GM19452 (cell line): ENCODE measurements at regions not wholly inside any gene's neighbourhood (a gene's known extent, or its start where the extent isn't known, plus 50 kb on each side); places are given as distances from the start of the nearest gene placed in this dataset.

ENCODE experiments used
- ATAC-seq: cut with Tn5 transposase; IDR thresholded peaks from one replicate; pipeline ENCODE4 v1.9.1; 2021; ENCODE audit not compliant: unreplicated experiment

DNA sequence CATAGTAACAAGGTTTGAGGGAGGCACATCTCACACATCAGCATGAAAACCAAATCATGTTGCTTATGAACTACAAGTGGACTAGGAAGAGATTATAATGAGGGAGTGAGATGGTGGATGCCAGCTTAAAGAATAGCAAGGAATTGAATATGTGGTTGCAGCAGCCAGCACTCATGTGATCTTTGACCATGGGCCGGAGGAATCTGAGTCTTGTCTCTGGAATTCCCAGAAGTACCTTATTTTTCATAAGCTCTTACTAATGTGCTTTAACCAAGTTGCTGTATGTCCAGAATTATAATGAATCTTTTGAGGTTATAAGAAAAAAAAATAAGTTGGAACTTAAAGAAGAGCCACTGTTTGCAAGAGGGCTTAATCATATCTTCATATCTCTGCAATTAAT lies 97.0 kb downstream of the DISP1 start:
- ATAC-seq: no peak

- no peak for ATAC-seq
Observed at GRCh38 chr1:222912730-222913129, 97.9 kb downstream of the DISP1 start.

GRCh38 chr1:222914861-222915632 lies 100.2 kb downstream of the DISP1 start:
- no peak for ATAC-seq

DNA sequence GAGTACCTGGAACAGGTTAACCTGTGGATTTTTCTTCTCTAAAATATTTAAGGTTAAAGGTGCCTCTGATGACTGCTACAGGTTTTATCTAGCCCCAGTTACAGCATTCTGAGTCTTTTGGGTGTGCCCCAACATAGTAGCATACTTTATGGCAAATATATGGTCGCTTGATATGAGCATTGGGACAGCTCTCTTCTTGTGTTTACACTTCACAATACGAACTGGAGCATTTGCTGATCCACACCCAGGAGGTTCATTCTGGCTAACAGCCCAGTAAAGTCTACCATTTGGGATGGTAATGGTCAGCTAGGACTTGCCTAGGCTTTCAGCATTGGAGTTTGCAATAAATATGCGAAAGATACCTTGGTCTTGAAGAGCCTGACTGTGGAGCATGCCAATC lies 101.3 kb downstream of the DISP1 start:
- no peak for ATAC-seq

DNA sequence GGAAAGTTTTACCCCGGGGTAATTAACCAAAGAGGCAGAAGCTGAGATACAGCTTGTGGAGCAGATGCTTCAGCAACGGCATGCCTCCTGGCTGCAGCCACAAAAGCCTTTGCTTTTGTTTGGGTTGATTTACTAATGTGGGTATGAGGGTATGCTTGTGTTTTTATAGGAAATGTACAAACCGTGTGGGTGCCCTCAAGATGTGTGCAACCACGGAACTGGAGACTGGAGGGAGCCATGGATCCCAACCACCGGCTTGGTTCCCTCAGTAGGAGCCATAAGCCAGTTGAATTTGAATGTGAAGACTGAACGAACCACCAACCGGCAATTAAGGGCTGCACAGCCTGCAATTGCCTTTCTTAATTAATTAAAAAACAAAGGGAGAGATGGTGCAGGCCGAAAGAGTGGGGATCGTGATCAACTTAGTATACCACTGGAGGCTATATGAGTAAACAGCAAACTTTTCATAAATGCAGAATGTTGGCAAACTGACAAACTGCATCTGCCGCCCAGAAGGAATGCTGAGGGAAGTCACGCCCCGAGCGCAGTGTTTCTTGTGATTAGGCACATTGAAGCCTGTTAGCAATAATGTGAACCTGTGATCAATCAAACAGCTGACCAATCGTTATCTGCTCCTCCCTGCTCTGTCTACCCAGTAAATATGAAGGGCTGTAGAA lies 104.1 kb downstream of the DISP1 start:
- no peak for ATAC-seq

GRCh38 chr1:222919478-222919865 lies 104.6 kb downstream of the DISP1 start:
- no peak for ATAC-seq

DNA sequence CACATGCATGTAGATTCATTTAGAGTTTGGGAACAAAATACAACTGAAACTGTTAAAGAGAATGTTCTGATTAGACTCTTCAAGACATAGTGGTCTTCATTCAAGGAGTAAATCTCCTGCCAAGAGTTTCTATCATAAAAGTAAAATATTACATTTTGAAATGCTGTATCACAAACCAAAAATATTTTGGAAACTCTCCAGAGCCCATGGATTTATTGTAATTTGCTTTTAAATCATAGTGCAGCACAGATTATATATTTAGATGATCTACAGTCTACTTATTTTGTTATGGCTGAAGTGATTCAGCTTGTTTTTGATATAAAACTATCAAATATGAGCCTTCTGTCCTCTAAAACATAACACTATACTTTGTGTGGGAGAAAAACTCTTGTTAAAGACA lies 105.3 kb downstream of the DISP1 start:
- ATAC-seq: no peak

GRCh38 chr1:222921945-222922344 lies 107.1 kb downstream of the DISP1 start:
- no peak for ATAC-seq

- ATAC-seq: no peak
Observed at GRCh38 chr1:222923506-222923905, 108.7 kb downstream of the DISP1 start.

DNA sequence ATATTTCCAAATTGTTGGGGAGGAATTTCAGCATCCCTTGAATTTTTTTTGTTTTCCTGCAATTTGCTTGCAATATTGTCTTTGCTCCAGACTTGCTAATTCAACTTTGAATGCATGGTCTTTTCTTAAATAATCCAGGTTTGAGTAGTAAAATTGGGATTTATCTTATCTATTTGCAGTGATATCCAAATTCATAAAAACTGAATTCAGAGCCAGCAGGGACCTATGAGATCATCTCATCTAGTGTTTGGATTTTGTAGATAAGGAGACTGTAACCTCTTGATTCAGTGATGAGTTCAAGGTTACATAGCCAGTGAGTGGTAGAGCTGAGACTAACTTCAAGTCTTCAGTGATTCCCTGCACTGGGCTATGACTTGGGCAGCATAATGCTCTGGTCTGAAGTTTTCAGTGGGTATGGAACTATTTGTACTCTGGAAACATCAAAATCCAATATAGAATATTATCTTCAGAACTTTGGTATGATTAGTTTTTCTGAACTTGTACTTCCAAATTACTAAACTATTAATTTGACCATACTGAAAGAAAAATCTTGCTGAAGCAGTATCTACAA lies 109.4 kb downstream of the DISP1 start:
- no peak for ATAC-seq

DNA sequence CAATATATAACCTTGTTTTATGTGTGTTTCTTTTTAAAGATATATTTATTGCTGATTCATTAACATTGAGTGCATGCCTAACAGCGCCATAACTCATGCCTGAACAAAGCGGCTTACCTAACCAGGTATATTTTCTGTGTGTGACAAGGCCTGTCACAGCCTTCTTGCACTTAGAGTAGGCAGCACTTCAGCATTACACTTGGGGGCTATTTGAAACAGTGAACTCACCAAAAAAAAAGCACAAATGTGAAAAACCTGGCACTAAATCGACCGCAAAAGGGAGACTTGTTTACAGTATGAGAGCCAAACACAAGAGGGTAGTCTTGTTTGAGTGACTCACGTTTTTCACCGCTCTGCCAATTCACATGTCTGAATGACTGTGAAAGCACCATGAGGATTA lies 111.7 kb downstream of the DISP1 start:
- no peak for ATAC-seq

DNA sequence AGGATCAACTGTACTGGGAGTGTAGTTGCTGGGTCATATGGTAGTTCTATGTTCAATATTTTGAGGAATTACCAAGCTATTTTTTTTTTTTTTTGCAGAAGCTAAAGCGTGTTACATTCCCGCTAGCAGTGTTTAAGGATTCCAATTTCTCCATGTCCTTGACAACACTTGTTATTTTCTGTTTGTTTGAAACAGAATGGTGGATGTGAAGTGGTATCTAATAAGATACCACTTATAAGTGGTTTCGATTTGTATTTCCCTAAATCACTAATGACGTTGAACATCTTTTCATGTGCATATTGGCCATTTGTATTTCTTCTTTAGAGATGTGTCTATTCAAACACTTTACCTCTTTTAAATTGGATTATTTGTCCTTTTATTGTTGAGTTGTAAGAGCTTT lies 112.2 kb downstream of the DISP1 start:
- ATAC-seq: no peak

- ATAC-seq: no peak
Observed at GRCh38 chr1:222928212-222928611, 113.4 kb downstream of the DISP1 start.

- ATAC-seq: no peak
Observed at GRCh38 chr1:222930070-222930469, 115.2 kb downstream of the DISP1 start.

GRCh38 chr1:222931023-222931422 lies 116.2 kb downstream of the DISP1 start:
- no peak for ATAC-seq

DNA sequence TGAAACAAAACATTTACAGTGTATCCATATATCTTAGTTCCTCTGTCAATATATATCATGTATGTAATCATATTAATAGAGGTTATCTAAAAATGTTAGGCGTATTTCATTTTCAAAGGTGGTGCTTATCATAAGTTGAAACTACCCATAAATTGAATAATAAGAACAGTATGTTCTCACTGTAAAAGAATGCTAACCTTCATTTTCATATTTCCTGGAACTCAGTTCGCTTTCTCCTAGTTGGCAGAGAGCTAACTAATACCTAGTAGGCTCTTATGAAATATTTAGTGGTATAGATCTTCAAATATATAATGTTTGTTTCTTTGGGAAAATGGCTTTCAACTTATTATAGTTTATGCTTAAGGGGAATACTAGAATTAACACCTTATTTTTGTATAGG lies 118.4 kb downstream of the DISP1 start:
- ATAC-seq: no peak

DNA sequence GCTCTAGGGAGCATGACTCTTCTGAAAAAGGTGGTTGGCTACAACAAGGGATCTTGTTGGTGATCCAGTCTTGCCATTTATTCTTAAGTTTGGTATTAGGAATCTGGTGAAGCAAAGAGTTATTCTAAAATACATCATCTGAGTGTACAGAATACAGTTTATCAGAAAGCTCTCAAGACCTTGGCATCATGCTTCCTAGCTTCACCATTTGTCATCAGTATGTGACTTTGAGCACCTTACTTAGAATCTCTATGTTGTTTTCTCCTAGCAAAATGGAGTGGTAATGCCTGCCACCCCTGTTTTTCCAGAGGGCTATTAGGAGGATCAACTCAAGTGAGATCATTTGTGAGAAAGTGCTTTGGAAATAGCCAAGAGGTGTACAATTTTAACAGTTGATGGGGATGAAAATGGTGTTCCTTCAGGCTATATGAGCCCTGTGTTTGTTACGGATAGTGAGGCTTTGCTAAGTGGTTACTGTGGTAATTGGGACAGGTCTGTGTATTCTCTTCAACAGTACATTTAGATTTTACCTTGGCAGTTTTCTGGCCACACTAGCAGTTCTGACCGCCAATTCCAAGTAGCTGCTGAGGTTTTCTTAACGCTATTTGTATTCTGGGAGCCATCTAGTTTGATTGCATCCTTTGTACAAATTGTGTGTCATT lies 120.5 kb downstream of the DISP1 start:
- no peak for ATAC-seq

- ATAC-seq: no peak
Observed at GRCh38 chr1:222936042-222936441, 121.2 kb downstream of the DISP1 start.

DNA sequence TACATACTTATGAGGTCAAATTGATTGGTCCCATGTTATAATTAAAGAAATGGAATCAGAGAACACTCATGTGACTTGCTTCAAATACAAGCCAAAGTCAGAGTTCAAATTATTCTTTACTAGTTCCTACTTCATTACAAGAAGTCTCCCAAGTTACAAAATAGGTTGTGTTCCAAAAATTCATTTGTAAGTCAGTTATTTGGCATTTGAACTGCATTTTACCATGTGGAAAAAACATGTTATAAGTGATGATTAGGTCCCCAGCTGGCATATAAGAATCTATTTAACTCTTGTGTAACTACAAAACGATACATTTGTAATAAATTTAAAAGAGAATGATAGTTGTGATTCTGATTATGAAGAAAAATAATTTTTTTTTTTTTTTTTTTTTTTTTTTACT lies 124.1 kb downstream of the DISP1 start:
- no peak for ATAC-seq

DNA sequence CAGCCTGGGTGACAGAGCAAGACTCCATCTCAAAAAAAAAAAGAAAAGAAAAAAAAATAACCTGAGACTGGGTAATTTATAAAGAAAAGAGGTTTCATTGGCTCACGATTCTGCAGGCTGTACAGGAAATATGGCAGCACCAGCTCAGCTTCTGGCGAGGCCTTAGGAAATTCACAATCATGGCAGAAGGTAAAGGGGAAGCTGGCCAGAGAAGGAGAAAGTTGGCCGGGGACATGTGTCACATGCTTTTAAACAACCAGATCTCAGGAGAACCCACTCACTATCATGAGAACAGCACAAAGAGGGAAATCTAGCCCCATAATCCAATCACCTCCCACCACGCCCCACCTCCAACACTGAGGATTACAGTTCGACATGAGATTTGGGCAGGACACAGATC lies 125.3 kb downstream of the DISP1 start:
- ATAC-seq: no peak

DNA sequence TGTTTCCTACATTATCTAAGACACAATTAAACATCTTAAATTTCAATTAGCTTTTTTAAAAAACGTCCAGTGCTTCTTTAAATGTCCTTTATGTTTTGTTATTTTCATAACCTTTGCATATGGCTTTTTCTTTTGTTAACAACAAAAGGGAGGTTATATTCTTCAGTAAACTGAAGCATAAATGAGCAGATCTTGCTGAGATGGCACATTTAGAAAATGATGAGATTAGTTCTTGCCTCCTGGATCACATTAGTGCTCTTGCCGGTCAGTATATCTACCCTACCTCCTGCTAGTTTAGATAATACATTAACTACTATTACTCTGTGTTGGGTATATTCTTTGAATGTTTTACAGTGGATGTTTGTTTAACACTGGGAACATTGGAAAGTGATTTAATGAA lies 126.1 kb downstream of the DISP1 start:
- no peak for ATAC-seq

DNA sequence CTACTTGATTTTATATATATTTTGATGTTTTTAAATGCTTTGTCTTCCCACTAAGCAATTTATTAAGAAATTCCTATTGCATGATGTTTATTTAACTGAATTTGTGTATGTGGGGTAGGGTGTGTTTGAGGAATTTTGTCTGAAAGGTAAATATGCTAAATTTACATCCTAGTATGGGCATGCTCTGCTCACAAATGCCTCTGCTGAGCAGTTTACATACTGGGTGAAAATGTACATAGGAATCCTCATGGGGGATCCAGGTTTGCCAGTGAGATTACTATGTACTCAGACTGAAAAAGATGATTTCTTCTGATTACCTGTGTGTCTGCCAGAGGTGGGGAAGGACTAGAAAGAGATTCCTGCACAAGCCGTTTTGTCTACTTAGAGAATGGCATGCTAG lies 126.6 kb downstream of the DISP1 start:
- no peak for ATAC-seq
